SJSA1 (cell line): ENCODE measurements at regions not wholly inside any gene's neighbourhood (a gene's known extent, or its start where the extent isn't known, plus 50 kb on each side); places are given as distances from the start of the nearest gene placed in this dataset.

Experiments
- DNase-seq, 2 experiments: peaks; one replicate each; pipeline ENCODE4 v3.0.0-alpha.2; 2015 to 2020; ENCODE audit warnings: low spot score in 2 of 2, low read depth in 1 of 2
- H3K27ac ChIP-seq: fragments of 250-450 bp; sonication (Bioruptor Pico); 2 replicates; pipeline ENCODE4 v1.5.1; 2020; ENCODE audit warnings: mild to moderate bottlenecking, moderate library complexity
- H3K27me3 ChIP-seq: fragments of 250-450 bp; sonication (Bioruptor Pico); replicated peaks from 2 replicates; pipeline ENCODE4 v1.5.1; 2020; ENCODE audit warnings: mild to moderate bottlenecking, moderate library complexity
- H3K36me3 ChIP-seq: fragments of 250-450 bp; sonication (Bioruptor Pico); 2 replicates; pipeline ENCODE4 v1.5.1; 2020; ENCODE audit warnings: mild to moderate bottlenecking
- H3K4me1 ChIP-seq: fragments of 250-450 bp; sonication (Bioruptor Pico); replicated peaks from 2 replicates; pipeline ENCODE4 v1.6.1; 2021; ENCODE audit warnings: mild to moderate bottlenecking
- H3K4me3 ChIP-seq: fragments of 250-450 bp; sonication (Bioruptor Pico); 2 replicates; pipeline ENCODE4 v1.5.1; 2020; ENCODE audit warnings: mild to moderate bottlenecking
- H3K9me3 ChIP-seq: fragments of 250-450 bp; sonication (Bioruptor Pico); replicated peaks from 2 replicates; pipeline ENCODE4 v1.5.1; 2020; ENCODE audit warnings: mild to moderate bottlenecking

- Histone ChIP-seq H3K4me3 (no peak overlapping the region), H3K4me1 (peaks cover 15% of the 10 kb centered on the region), H3K9me3 (peaks cover 2% of the 10 kb centered on the region; the same call in 1 of the 2 replicates), H3K27ac (no peak overlapping the region), H3K27me3 (no peaks in the 10 kb centered on the region), H3K36me3 (no peaks in the 10 kb centered on the region)
- peak in 1 of 2 experiments; percentile 24 for DNase-seq
Observed at GRCh38 chr1:228922722-228923376, 187.6 kb downstream of the RHOU start.

- no peaks in the 10 kb centered on the region for H3K36me3 ChIP-seq
- H3K9me3 ChIP-seq = peaks cover 2% of the 10 kb centered on the region; the same call in 1 of the 2 replicates
- no peak overlapping the region for H3K4me3 ChIP-seq
- H3K27me3 ChIP-seq = no peaks in the 10 kb centered on the region
- no peak overlapping the region for H3K27ac ChIP-seq
- H3K4me1 ChIP-seq = peaks cover 23% of the 10 kb centered on the region
- DNase-seq = no peak
Observed at GRCh38 chr1:228923973-228924686, 188.9 kb downstream of the RHOU start.

GRCh38 chr1:228925691-228926090, 190.4 kb downstream of the RHOU start:
- Histone ChIP-seq H3K36me3 (no peaks in the 10 kb centered on the region), H3K27me3 (no peaks in the 10 kb centered on the region), H3K27ac (no peak overlapping the region), H3K4me3 (no peak overlapping the region), H3K4me1 (peaks cover 32% of the 10 kb centered on the region), H3K9me3 (peaks cover 2% of the 10 kb centered on the region)
- DNase-seq = no peak

- H3K4me3 ChIP-seq = no peak overlapping the region
Observed at GRCh38 chr1:228927421-228927820, 192.1 kb downstream of the RHOU start.

GRCh38 chr1:228927946-228928898, 192.9 kb downstream of the RHOU start:
- DNase-seq = no peak

More at GRCh38 chr1:228927421-228927820, 192.1 kb downstream of the RHOU start:
- peaks cover 2% of the 10 kb centered on the region for H3K9me3 ChIP-seq
- H3K27me3 ChIP-seq = no peaks in the 10 kb centered on the region
- DNase-seq = no peak
- H3K27ac ChIP-seq = no peak overlapping the region
- H3K4me1 ChIP-seq = peaks cover 32% of the 10 kb centered on the region
- no peaks in the 10 kb centered on the region for H3K36me3 ChIP-seq

GRCh38 chr1:228929476-228930027, 194.3 kb downstream of the RHOU start:
- Histone ChIP-seq H3K4me1 (peaks cover 20% of the 10 kb centered on the region), H3K36me3 (no peaks in the 10 kb centered on the region), H3K9me3 (no peaks in the 10 kb centered on the region; the same call in none of the 2 replicates), H3K27ac (no peak overlapping the region), H3K4me3 (no peak overlapping the region), H3K27me3 (no peaks in the 10 kb centered on the region)
- DNase-seq = peak in 1 of 2 experiments; percentile 69

More at GRCh38 chr1:228927946-228928898, 192.9 kb downstream of the RHOU start:
- Histone ChIP-seq H3K4me3 (no peak overlapping the region), H3K36me3 (no peaks in the 10 kb centered on the region), H3K9me3 (peaks cover 2% of the 10 kb centered on the region), H3K27ac (no peak overlapping the region), H3K27me3 (no peaks in the 10 kb centered on the region), H3K4me1 (peaks cover 26% of the 10 kb centered on the region)

GRCh38 chr1:228930479-228930957, 195.2 kb downstream of the RHOU start:
- Histone ChIP-seq H3K27me3 (no peaks in the 10 kb centered on the region), H3K4me3 (no peak overlapping the region), H3K9me3 (no peaks in the 10 kb centered on the region; the same call in none of the 2 replicates), H3K36me3 (no peaks in the 10 kb centered on the region), H3K4me1 (peaks cover 24% of the 10 kb centered on the region), H3K27ac (no peak overlapping the region)
- no peak for DNase-seq

GRCh38 chr1:228933753-228934152, 198.5 kb downstream of the RHOU start:
- no peaks in the 10 kb centered on the region for H3K36me3 ChIP-seq
- H3K27ac ChIP-seq = no peak overlapping the region
- H3K9me3 ChIP-seq = no peaks in the 10 kb centered on the region; the same call in 1 of the 2 replicates
- no peak for DNase-seq
- H3K4me1 ChIP-seq = peaks cover 35% of the 10 kb centered on the region
- H3K4me3 ChIP-seq = no peak overlapping the region
- H3K27me3 ChIP-seq = no peaks in the 10 kb centered on the region

- Histone ChIP-seq H3K4me1 (peaks cover 23% of the 10 kb centered on the region), H3K4me3 (no peak overlapping the region), H3K27me3 (no peaks in the 10 kb centered on the region)
Observed at GRCh38 chr1:228935198-228935663, 200.0 kb downstream of the RHOU start.

GRCh38 chr1:228935855-228936727, 200.8 kb downstream of the RHOU start:
- Histone ChIP-seq H3K4me3 (no peak overlapping the region), H3K9me3 (no peaks in the 10 kb centered on the region), H3K36me3 (no peaks in the 10 kb centered on the region), H3K4me1 (peaks cover 23% of the 10 kb centered on the region), H3K27ac (no peak overlapping the region), H3K27me3 (no peaks in the 10 kb centered on the region)
- DNase-seq = peak in 1 of 2 experiments; percentile 54

More at GRCh38 chr1:228935198-228935663, 200.0 kb downstream of the RHOU start:
- Histone ChIP-seq H3K36me3 (no peaks in the 10 kb centered on the region), H3K27ac (no peak overlapping the region), H3K9me3 (no peaks in the 10 kb centered on the region)
- DNase-seq = no peak

GRCh38 chr1:228936881-228937280, 201.6 kb downstream of the RHOU start:
- DNase-seq = no peak
- Histone ChIP-seq H3K9me3 (no peaks in the 10 kb centered on the region), H3K27me3 (no peaks in the 10 kb centered on the region), H3K36me3 (no peaks in the 10 kb centered on the region), H3K27ac (no peak overlapping the region), H3K4me3 (no peak overlapping the region), H3K4me1 (peaks cover 23% of the 10 kb centered on the region)

GRCh38 chr1:228937351-228937750, 202.1 kb downstream of the RHOU start:
- H3K4me3 ChIP-seq = no peak overlapping the region
- no peak overlapping the region for H3K27ac ChIP-seq
- H3K9me3 ChIP-seq = no peaks in the 10 kb centered on the region
- no peak for DNase-seq
- H3K27me3 ChIP-seq = no peaks in the 10 kb centered on the region
- H3K4me1 ChIP-seq = peaks cover 23% of the 10 kb centered on the region
- H3K36me3 ChIP-seq = no peaks in the 10 kb centered on the region
